BJ (cell line): ENCODE measurements at regions not wholly inside any gene's neighbourhood (a gene's known extent, or its start where the extent isn't known, plus 50 kb on each side); places are given as distances from the start of the nearest gene placed in this dataset.
"Not testable (repeated sequence)": the region's sequence is repeated elsewhere in the genome, so short reads cannot be mapped to it uniquely, and the experiment has no call there.

Experiments used
- CTCF ChIA-PET: fragments of 350-600 bp; formaldehyde crosslinking; extraction: SDS; loops from one replicate; lab custom pipeline; 2021; ENCODE audit warnings: antibody characterized with exemption, inconsistent platforms; lab: Yijun Ruan, JAX
- POLR2A ChIA-PET: fragments of 300-600 bp; sonication (Branson Sonifier 250); formaldehyde crosslinking; extraction: SDS; loops from one replicate; lab custom pipeline; 2021; ENCODE audit warnings: antibody characterized with exemption; lab: Charles Lee
- DNase-seq: peaks from one replicate; pipeline ENCODE4 v3.0.0-alpha.2; 2011; ENCODE audit warnings: low read depth
- H3K27me3 ChIP-seq: 2 replicates; pipeline ENCODE4 v1.6.0; 2011; ENCODE audit warnings: low read length; ENCODE audit not compliant: control insufficient read depth, insufficient read depth
- H3K36me3 ChIP-seq: 2 replicates; pipeline ENCODE4 v1.5.1; 2011; ENCODE audit warnings: low read length; ENCODE audit not compliant: control insufficient read depth, insufficient read depth
- H3K4me3 ChIP-seq: 2 replicates; pipeline ENCODE4 v1.5.1; 2011; ENCODE audit warnings: low read depth, mild to moderate bottlenecking, control low read depth, low read length
- TF ChIP-seq, protein P1 (sequence below): IDR thresholded peaks from 2 replicates; pipeline ENCODE4 v1.5.1; 2011; ENCODE audit warnings: low read depth, mild to moderate bottlenecking, control low read depth, inconsistent platforms, low read length, moderate library complexity; ENCODE audit not compliant: insufficient read depth

DNA sequence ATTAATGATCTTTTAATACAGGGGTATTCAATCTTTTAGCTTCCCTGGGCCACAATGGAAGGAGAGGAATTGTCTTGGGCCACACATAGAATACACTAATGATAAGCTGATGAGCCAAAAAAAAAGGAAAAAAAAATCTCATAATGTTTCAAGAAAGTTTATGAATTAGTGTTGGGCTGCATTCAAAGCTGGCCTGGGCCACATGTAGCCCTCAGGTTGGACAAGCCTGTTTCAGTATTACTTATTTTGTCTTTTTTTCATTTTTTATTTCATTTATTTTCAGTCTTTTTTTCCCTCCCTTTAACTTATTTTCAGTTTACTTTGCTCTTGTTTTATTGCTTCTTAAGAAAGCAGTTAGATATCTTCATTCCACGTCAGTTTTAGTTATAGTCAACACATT, 2171.8 kb upstream of the DEFB115 start:
- no peak for DNase-seq
- H3K4me3 ChIP-seq: no peak overlapping the region
- ChIA-PET CTCF (no interaction called here), POLR2A (no interaction called here)
- H3K36me3 ChIP-seq: no peaks in the 10 kb centered on the region
- TF ChIP-seq, protein P1, sequence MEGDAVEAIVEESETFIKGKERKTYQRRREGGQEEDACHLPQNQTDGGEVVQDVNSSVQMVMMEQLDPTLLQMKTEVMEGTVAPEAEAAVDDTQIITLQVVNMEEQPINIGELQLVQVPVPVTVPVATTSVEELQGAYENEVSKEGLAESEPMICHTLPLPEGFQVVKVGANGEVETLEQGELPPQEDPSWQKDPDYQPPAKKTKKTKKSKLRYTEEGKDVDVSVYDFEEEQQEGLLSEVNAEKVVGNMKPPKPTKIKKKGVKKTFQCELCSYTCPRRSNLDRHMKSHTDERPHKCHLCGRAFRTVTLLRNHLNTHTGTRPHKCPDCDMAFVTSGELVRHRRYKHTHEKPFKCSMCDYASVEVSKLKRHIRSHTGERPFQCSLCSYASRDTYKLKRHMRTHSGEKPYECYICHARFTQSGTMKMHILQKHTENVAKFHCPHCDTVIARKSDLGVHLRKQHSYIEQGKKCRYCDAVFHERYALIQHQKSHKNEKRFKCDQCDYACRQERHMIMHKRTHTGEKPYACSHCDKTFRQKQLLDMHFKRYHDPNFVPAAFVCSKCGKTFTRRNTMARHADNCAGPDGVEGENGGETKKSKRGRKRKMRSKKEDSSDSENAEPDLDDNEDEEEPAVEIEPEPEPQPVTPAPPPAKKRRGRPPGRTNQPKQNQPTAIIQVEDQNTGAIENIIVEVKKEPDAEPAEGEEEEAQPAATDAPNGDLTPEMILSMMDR: no peak
- no peaks in the 10 kb centered on the region for H3K27me3 ChIP-seq

GRCh38 chr20:29086145-29086718, 2171.2 kb upstream of the DEFB115 start:
- POLR2A ChIA-PET, CTCF ChIA-PET, H3K4me3 ChIP-seq, H3K27me3 ChIP-seq, DNase-seq, H3K36me3 ChIP-seq: not testable (repeated sequence)

DNA sequence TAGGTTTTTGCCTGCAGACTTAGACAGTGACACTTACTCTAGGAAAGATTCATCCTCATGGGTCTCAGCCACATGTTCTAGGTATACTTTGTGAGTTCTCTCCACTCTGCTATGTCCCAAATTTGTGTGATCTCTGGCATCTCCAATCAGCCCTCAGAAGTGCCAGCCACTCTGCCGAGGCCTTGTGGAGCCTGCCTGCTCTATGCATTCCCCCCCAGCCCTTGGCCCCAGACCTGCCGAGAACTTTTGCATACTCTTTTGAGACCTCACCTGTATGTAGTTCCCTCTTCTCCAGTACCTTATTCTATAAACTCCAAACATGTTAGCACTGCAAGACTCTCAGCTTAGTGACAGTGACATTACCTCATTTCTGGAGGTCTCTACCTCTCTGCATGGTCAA, 2170.5 kb upstream of the DEFB115 start:
- no peak for DNase-seq
- H3K36me3 ChIP-seq: no peaks in the 10 kb centered on the region
- no peak overlapping the region for H3K4me3 ChIP-seq
- TF ChIP-seq, protein P1: no peak
- H3K27me3 ChIP-seq: no peaks in the 10 kb centered on the region
- POLR2A ChIA-PET: no interaction called here
- CTCF ChIA-PET: no interaction called here

GRCh38 chr20:29087887-29088286, 2169.6 kb upstream of the DEFB115 start:
- H3K27me3 ChIP-seq, H3K4me3 ChIP-seq, DNase-seq, H3K36me3 ChIP-seq, POLR2A ChIA-PET, CTCF ChIA-PET: not testable (repeated sequence)

GRCh38 chr20:29088472-29088871, 2169.0 kb upstream of the DEFB115 start:
- H3K36me3 ChIP-seq, H3K4me3 ChIP-seq, DNase-seq, H3K27me3 ChIP-seq, CTCF ChIA-PET, POLR2A ChIA-PET: not testable (repeated sequence)

- POLR2A ChIA-PET, H3K4me3 ChIP-seq, DNase-seq, H3K36me3 ChIP-seq, H3K27me3 ChIP-seq, CTCF ChIA-PET: not testable (repeated sequence)
These were observed 2168.1 kb upstream of the DEFB115 start for GRCh38 chr20:29089409-29089808.

GRCh38 chr20:29093958-29094357, 2163.5 kb upstream of the DEFB115 start:
- DNase-seq, H3K27me3 ChIP-seq, CTCF ChIA-PET, POLR2A ChIA-PET, H3K4me3 ChIP-seq, H3K36me3 ChIP-seq: not testable (repeated sequence)

DNA sequence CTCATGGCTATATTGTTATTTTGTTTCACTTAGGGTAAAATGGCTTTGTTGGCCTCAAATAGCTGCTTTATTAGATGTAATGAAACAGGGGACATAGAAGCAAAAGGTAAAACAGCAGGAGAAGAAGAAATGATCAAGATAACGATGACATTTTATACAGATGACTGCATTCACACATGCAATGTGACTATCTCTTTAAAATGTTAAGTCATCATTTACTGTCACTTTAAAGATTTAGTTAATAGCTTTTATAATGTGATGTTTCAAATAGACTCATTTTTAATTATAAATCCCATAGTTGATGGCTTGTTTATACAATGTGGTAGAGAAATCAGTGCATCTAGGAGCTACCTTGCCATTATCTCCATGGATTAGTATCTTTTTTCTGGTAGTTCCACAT, 2160.8 kb upstream of the DEFB115 start:
- H3K27me3 ChIP-seq, H3K4me3 ChIP-seq, CTCF ChIA-PET, POLR2A ChIA-PET, DNase-seq, H3K36me3 ChIP-seq: not testable (repeated sequence)

- CTCF ChIA-PET, H3K4me3 ChIP-seq: not testable (repeated sequence)
These were observed 2149.6 kb upstream of the DEFB115 start for GRCh38 chr20:29107884-29108283.

GRCh38 chr20:29109386-29109785, 2148.1 kb upstream of the DEFB115 start:
- CTCF ChIA-PET, H3K36me3 ChIP-seq, H3K27me3 ChIP-seq, H3K4me3 ChIP-seq, POLR2A ChIA-PET, DNase-seq: not testable (repeated sequence)

More at GRCh38 chr20:29107884-29108283, 2149.6 kb upstream of the DEFB115 start:
- DNase-seq, H3K36me3 ChIP-seq, POLR2A ChIA-PET, H3K27me3 ChIP-seq: not testable (repeated sequence)

GRCh38 chr20:29115097-29115496, 2142.4 kb upstream of the DEFB115 start:
- CTCF ChIA-PET, POLR2A ChIA-PET, DNase-seq, H3K4me3 ChIP-seq, H3K27me3 ChIP-seq, H3K36me3 ChIP-seq: not testable (repeated sequence)
